Uterus (tissue), 2 donors: ENCODE measurements at regions not wholly inside any gene's neighbourhood (a gene's known extent, or its start where the extent isn't known, plus 50 kb on each side); places are given as distances from the start of the nearest gene placed in this dataset.

Experiments
- POLR2A ChIP-seq, 2 donors: fragments of 450-650 bp; IDR thresholded peaks; one replicate each; pipeline ENCODE4 v1.6.1; 2016; ENCODE audit warnings: antibody characterized with exemption in 2 of 2, mild to moderate bottlenecking in 1 of 2, moderate library complexity in 1 of 2
- TF ChIP-seq, protein P1 (sequence below), 4 experiments: fragments of 200-600 bp in 2 of 4; fragments of 450-650 bp in 2 of 4; sonication (generic) in 2 of 4; IDR thresholded peaks; one replicate each; pipeline ENCODE4 v1.5.1; 2016 to 2019; ENCODE audit warnings: antibody characterized with exemption in 4 of 4, mild to moderate bottlenecking in 2 of 4, moderate library complexity in 1 of 4

DNA sequence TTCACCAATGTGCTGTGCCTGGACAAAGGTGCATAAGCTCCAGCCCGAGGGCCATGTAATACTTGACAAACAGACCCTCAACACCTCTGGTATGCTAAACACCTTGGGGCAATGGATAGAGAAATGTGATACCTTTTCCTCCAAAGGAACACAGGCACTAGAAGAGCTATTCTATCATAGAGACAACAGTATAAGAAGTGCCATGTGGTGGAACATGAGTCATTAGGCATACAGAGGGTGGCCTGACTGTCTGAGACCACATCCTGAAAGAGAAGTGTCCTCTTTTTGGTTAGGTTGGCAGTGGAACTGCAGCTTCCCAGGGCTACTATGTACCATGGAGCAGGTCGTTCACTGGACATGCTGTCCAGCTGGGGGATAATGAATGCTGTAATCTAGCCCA, 153.9 kb downstream of the INSIG2 start:
- TF ChIP-seq, protein P1, sequence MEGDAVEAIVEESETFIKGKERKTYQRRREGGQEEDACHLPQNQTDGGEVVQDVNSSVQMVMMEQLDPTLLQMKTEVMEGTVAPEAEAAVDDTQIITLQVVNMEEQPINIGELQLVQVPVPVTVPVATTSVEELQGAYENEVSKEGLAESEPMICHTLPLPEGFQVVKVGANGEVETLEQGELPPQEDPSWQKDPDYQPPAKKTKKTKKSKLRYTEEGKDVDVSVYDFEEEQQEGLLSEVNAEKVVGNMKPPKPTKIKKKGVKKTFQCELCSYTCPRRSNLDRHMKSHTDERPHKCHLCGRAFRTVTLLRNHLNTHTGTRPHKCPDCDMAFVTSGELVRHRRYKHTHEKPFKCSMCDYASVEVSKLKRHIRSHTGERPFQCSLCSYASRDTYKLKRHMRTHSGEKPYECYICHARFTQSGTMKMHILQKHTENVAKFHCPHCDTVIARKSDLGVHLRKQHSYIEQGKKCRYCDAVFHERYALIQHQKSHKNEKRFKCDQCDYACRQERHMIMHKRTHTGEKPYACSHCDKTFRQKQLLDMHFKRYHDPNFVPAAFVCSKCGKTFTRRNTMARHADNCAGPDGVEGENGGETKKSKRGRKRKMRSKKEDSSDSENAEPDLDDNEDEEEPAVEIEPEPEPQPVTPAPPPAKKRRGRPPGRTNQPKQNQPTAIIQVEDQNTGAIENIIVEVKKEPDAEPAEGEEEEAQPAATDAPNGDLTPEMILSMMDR (IDR thresholded peaks at IDR 0.05): no peak
- no peak for TF ChIP-seq POLR2A (IDR thresholded peaks at IDR 0.05)
